ENCODE measurements at regions not wholly inside any gene's neighbourhood (a gene's known extent, or its start where the extent isn't known, plus 50 kb on each side); places are given as distances from the start of the nearest gene placed in this dataset.
A peak's percentile ranks its signal among the peaks of the same experiment; 100 is the strongest.

DNA sequence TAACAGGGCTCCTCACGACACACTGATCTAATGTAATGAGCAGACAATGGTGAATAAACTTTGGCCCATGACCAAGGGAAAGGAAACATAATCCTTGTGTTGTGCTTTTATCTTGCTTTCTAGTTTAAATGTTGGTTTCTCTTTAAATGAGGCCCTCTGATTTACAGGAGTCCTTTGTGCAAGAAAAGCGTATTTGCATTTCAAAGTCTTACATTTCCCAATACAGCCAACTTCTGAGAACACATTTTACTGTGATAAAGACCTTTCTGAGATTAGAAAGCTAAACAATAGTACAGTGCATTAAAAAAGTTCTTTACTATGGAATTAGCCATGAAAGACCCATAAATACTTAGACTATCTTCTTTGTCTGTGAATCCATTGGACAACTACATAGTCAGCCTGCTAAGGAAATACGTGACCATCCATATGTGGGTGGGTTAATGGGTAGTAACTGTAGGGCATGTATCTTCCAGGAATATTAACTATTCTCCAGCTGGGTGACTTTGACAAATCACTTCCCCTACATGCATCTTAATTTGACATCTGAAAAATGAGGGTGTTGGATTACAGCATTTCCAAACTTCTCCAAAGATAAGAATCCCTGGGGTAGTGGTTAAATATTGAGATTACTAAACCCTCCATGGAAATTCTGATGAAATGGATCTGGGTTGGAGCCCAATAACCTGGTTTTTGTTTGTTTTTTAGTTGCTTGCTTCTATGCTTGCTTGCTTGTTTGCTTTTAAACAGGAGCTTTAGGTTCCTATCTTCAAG lies 50.3 kb upstream of the USP1 start (continued):
- TF ChIP-seq, protein P1, sequence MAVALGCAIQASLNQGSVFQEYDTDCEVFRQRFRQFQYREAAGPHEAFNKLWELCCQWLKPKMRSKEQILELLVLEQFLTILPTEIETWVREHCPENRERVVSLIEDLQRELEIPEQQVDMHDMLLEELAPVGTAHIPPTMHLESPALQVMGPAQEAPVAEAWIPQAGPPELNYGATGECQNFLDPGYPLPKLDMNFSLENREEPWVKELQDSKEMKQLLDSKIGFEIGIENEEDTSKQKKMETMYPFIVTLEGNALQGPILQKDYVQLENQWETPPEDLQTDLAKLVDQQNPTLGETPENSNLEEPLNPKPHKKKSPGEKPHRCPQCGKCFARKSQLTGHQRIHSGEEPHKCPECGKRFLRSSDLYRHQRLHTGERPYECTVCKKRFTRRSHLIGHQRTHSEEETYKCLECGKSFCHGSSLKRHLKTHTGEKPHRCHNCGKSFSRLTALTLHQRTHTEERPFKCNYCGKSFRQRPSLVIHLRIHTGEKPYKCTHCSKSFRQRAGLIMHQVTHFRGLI (tag by site-specific recombination; IDR thresholded peaks at IDR 0.05), result peak; percentile 47; the same call in 1 of the 2 replicates
- TF ChIP-seq, protein P2, sequence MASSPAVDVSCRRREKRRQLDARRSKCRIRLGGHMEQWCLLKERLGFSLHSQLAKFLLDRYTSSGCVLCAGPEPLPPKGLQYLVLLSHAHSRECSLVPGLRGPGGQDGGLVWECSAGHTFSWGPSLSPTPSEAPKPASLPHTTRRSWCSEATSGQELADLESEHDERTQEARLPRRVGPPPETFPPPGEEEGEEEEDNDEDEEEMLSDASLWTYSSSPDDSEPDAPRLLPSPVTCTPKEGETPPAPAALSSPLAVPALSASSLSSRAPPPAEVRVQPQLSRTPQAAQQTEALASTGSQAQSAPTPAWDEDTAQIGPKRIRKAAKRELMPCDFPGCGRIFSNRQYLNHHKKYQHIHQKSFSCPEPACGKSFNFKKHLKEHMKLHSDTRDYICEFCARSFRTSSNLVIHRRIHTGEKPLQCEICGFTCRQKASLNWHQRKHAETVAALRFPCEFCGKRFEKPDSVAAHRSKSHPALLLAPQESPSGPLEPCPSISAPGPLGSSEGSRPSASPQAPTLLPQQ (tag by site-specific recombination; IDR thresholded peaks at IDR 0.05), result peak; percentile 48; the same call in 1 of the 2 replicates
- TF ChIP-seq ZNF335 (tag by site-specific recombination; conservative IDR thresholded peaks at IDR 0.05), result peak; percentile 50
- TF ChIP-seq ZNF10 (tag by site-specific recombination; IDR thresholded peaks at IDR 0.05), result no peak
- no peak for TF ChIP-seq ZNF600 (tag by site-specific recombination; IDR thresholded peaks at IDR 0.05)
- no peak for TF ChIP-seq MYNN (tag by site-specific recombination; IDR thresholded peaks at IDR 0.05; ENCODE audit: borderline replicate concordance)
- TF ChIP-seq ZNF404 (tag by site-specific recombination; IDR thresholded peaks at IDR 0.05), result no peak
- TF ChIP-seq, protein P3, sequence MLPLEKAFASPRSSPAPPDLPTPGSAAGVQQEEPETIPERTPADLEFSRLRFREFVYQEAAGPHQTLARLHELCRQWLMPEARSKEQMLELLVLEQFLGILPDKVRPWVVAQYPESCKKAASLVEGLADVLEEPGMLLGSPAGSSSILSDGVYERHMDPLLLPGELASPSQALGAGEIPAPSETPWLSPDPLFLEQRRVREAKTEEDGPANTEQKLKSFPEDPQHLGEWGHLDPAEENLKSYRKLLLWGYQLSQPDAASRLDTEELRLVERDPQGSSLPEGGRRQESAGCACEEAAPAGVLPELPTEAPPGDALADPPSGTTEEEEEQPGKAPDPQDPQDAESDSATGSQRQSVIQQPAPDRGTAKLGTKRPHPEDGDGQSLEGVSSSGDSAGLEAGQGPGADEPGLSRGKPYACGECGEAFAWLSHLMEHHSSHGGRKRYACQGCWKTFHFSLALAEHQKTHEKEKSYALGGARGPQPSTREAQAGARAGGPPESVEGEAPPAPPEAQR (tag by site-specific recombination; IDR thresholded peaks at IDR 0.05), result no peak
- peak; percentile 70 for TF ChIP-seq OSR2 (tag by site-specific recombination; IDR thresholded peaks at IDR 0.05)
- TF ChIP-seq ZSCAN30 (tag by site-specific recombination; IDR thresholded peaks at IDR 0.05), result peak; percentile 62; the same call in 1 of the 2 replicates
- 0 out of 2 replicates have a peak, but pooled peaks have one; percentile 2 for TF ChIP-seq KLF9 (tag by site-specific recombination; IDR thresholded peaks at IDR 0.05; ENCODE audit: low read depth)
- TF ChIP-seq ZNF433 (tag by site-specific recombination; IDR thresholded peaks at IDR 0.05; ENCODE audit: low read depth), result no peak
- TF ChIP-seq ZIC2 (tag by site-specific recombination; IDR thresholded peaks at IDR 0.05), result peak; percentile 15; the same call in 1 of the 2 replicates
- TF ChIP-seq, protein P4, sequence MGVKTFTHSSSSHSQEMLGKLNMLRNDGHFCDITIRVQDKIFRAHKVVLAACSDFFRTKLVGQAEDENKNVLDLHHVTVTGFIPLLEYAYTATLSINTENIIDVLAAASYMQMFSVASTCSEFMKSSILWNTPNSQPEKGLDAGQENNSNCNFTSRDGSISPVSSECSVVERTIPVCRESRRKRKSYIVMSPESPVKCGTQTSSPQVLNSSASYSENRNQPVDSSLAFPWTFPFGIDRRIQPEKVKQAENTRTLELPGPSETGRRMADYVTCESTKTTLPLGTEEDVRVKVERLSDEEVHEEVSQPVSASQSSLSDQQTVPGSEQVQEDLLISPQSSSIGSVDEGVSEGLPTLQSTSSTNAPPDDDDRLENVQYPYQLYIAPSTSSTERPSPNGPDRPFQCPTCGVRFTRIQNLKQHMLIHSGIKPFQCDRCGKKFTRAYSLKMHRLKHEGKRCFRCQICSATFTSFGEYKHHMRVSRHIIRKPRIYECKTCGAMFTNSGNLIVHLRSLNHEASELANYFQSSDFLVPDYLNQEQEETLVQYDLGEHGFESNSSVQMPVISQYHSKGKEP (tag by site-specific recombination; IDR thresholded peaks at IDR 0.05), result peak; percentile 85
- TF ChIP-seq, protein P5, sequence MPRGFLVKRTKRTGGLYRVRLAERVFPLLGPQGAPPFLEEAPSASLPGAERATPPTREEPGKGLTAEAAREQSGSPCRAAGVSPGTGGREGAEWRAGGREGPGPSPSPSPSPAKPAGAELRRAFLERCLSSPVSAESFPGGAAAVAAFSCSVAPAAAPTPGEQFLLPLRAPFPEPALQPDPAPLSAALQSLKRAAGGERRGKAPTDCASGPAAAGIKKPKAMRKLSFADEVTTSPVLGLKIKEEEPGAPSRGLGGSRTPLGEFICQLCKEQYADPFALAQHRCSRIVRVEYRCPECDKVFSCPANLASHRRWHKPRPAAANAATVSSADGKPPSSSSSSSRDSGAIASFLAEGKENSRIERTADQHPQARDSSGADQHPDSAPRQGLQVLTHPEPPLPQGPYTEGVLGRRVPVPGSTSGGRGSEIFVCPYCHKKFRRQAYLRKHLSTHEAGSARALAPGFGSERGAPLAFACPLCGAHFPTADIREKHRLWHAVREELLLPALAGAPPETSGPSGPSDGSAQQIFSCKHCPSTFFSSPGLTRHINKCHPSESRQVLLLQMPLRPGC (tag by site-specific recombination; IDR thresholded peaks at IDR 0.05), result no peak
- TF ChIP-seq, protein P6, sequence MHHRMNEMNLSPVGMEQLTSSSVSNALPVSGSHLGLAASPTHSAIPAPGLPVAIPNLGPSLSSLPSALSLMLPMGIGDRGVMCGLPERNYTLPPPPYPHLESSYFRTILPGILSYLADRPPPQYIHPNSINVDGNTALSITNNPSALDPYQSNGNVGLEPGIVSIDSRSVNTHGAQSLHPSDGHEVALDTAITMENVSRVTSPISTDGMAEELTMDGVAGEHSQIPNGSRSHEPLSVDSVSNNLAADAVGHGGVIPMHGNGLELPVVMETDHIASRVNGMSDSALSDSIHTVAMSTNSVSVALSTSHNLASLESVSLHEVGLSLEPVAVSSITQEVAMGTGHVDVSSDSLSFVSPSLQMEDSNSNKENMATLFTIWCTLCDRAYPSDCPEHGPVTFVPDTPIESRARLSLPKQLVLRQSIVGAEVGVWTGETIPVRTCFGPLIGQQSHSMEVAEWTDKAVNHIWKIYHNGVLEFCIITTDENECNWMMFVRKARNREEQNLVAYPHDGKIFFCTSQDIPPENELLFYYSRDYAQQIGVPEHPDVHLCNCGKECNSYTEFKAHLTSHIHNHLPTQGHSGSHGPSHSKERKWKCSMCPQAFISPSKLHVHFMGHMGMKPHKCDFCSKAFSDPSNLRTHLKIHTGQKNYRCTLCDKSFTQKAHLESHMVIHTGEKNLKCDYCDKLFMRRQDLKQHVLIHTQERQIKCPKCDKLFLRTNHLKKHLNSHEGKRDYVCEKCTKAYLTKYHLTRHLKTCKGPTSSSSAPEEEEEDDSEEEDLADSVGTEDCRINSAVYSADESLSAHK (tag by site-specific recombination; IDR thresholded peaks at IDR 0.05), result peak; percentile 89
- TF ChIP-seq ZNF768 (tag by site-specific recombination; IDR thresholded peaks at IDR 0.05), result no peak
- TF ChIP-seq ZNF843 (tag by site-specific recombination; IDR thresholded peaks at IDR 0.05), result peak; percentile 92
- 0 out of 2 replicates have a peak, but pooled peaks have one; percentile 43 for TF ChIP-seq KLF16 (tag by site-specific recombination; IDR thresholded peaks at IDR 0.05)
- TF ChIP-seq ZNF140 (tag by site-specific recombination; IDR thresholded peaks at IDR 0.05), result no peak
- peak; percentile 76 for TF ChIP-seq BCL11B (tag by site-specific recombination; IDR thresholded peaks at IDR 0.05; ENCODE audit: low read depth)
- no peak for TF ChIP-seq ZNF555 (tag by site-specific recombination; conservative IDR thresholded peaks at IDR 0.05)
- TF ChIP-seq ZNF510 (tag by site-specific recombination; IDR thresholded peaks at IDR 0.05; ENCODE audit: insufficient replicate concordance), result no peak
- TF ChIP-seq ZNF544 (tag by site-specific recombination; IDR thresholded peaks at IDR 0.05), result no peak
- no peak for TF ChIP-seq ZNF701 (tag by site-specific recombination; IDR thresholded peaks at IDR 0.05)
- no peak for TF ChIP-seq ZNF707 (tag by site-specific recombination; IDR thresholded peaks at IDR 0.05)
- TF ChIP-seq, protein P7, sequence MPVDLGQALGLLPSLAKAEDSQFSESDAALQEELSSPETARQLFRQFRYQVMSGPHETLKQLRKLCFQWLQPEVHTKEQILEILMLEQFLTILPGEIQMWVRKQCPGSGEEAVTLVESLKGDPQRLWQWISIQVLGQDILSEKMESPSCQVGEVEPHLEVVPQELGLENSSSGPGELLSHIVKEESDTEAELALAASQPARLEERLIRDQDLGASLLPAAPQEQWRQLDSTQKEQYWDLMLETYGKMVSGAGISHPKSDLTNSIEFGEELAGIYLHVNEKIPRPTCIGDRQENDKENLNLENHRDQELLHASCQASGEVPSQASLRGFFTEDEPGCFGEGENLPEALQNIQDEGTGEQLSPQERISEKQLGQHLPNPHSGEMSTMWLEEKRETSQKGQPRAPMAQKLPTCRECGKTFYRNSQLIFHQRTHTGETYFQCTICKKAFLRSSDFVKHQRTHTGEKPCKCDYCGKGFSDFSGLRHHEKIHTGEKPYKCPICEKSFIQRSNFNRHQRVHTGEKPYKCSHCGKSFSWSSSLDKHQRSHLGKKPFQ (tag by site-specific recombination; IDR thresholded peaks at IDR 0.05), result no peak; the same call in 1 of the 2 replicates
- 0 out of 2 replicates have a peak, but pooled peaks have one; percentile 31 for TF ChIP-seq ZBTB8A (tag by site-specific recombination; IDR thresholded peaks at IDR 0.05)
